ENCODE measurements at regions not wholly inside any gene's neighbourhood (a gene's known extent, or its start where the extent isn't known, plus 50 kb on each side); places are given as distances from the start of the nearest gene placed in this dataset.

- TF ChIP-seq CTCF (conservative IDR thresholded peaks at IDR 0.05; ENCODE audit: low read depth, low read length) (no peak), MAZ (IDR thresholded peaks at IDR 0.05; ENCODE audit: borderline replicate concordance, low read depth, low read length) (no peak), NFE2L2 (IDR thresholded peaks at IDR 0.05; ENCODE audit: low read depth, low read length) (no peak), POLR2A (IDR thresholded peaks at IDR 0.05; ENCODE audit: low read depth, low read length) (no peak), ELK1 (IDR thresholded peaks at IDR 0.05; ENCODE audit: borderline replicate concordance, low read depth, low read length) (no peak), FOS (IDR thresholded peaks at IDR 0.05; ENCODE audit: low read depth, low read length) (no peak)
Measured at GRCh38 chr5:136736021-136736420, 370.7 kb upstream of the TRPC7 start.

Data from IMR-90 (cell line).